ENCODE measurements at regions not wholly inside any gene's neighbourhood (a gene's known extent, or its start where the extent isn't known, plus 50 kb on each side); places are given as distances from the start of the nearest gene placed in this dataset.

- DNase-seq, result no peak
Observed at GRCh38 chr11:37774441-37774840, 1176.4 kb upstream of the RAG2 start.

- no peak for DNase-seq
Observed at GRCh38 chr11:37770145-37770544, 1172.1 kb upstream of the RAG2 start.

- DNase-seq, result no peak
Observed at GRCh38 chr11:37762079-37762478, 1164.0 kb upstream of the RAG2 start.

- no peak for DNase-seq
Observed at GRCh38 chr11:37755521-37755920, 1157.5 kb upstream of the RAG2 start.

- no peak for DNase-seq
Observed at GRCh38 chr11:37748641-37749040, 1150.6 kb upstream of the RAG2 start.

- no peak for DNase-seq
Observed at GRCh38 chr11:37747121-37747520, 1149.1 kb upstream of the RAG2 start.

GRCh38 chr11:37727371-37727770 lies 1129.3 kb upstream of the RAG2 start:
- DNase-seq, result no peak

GRCh38 chr11:37724315-37724714 lies 1126.3 kb upstream of the RAG2 start:
- DNase-seq, result no peak

- DNase-seq, result no peak
Observed at GRCh38 chr11:37721485-37721884, 1123.4 kb upstream of the RAG2 start.

GRCh38 chr11:37718431-37718999 lies 1120.5 kb upstream of the RAG2 start:
- DNase-seq, result no peak

GRCh38 chr11:37712251-37712650 lies 1114.2 kb upstream of the RAG2 start:
- no peak for DNase-seq

GRCh38 chr11:37710031-37710430 lies 1112.0 kb upstream of the RAG2 start:
- DNase-seq, result peak in 1 of 2 donors; percentile 12

- no peak for DNase-seq
Observed at GRCh38 chr11:37704791-37705190, 1106.8 kb upstream of the RAG2 start.

- no peak for DNase-seq
Observed at GRCh38 chr11:37699644-37700043, 1101.6 kb upstream of the RAG2 start.

- no peak for DNase-seq
Observed at GRCh38 chr11:37695283-37695682, 1097.2 kb upstream of the RAG2 start.

GRCh38 chr11:37689951-37690350 lies 1091.9 kb upstream of the RAG2 start:
- no peak for DNase-seq

GRCh38 chr11:37688456-37688855 lies 1090.4 kb upstream of the RAG2 start:
- DNase-seq, result no peak

- no peak for DNase-seq
Observed at GRCh38 chr11:37687130-37687529, 1089.1 kb upstream of the RAG2 start.

- DNase-seq, result no peak
Observed at GRCh38 chr11:37671321-37671720, 1073.3 kb upstream of the RAG2 start.

GRCh38 chr11:37666960-37667359 lies 1068.9 kb upstream of the RAG2 start:
- DNase-seq, result no peak

GRCh38 chr11:37657645-37658044 lies 1059.6 kb upstream of the RAG2 start:
- DNase-seq, result no peak

GRCh38 chr11:37647767-37648166 lies 1049.7 kb upstream of the RAG2 start:
- no peak for DNase-seq

- no peak for DNase-seq
Observed at GRCh38 chr11:37643968-37644367, 1045.9 kb upstream of the RAG2 start.

GRCh38 chr11:37642296-37642695 lies 1044.3 kb upstream of the RAG2 start:
- DNase-seq, result no peak

GRCh38 chr11:37632748-37633147 lies 1034.7 kb upstream of the RAG2 start:
- no peak for DNase-seq
